Lung (tissue), 11 donors: ENCODE measurements at regions not wholly inside any gene's neighbourhood (a gene's known extent, or its start where the extent isn't known, plus 50 kb on each side); places are given as distances from the start of the nearest gene placed in this dataset.
A peak's percentile ranks its signal among the peaks of the same experiment; 100 is the strongest.

Experiments used
- ATAC-seq: fragments of 200-7000 bp; cut with Tn5 transposase; one replicate; pipeline ENCODE4 v1.9.1; 2020; ENCODE audit warnings: moderate number of reproducible peaks; ENCODE audit not compliant: insufficient read depth, low FRiP score
- DNase-seq, 3 donors: peaks; one replicate each; pipeline ENCODE4 v3.0.0-alpha.2; 2013 to 2017
- H3K27ac ChIP-seq, 2 donors: one replicate each; pipeline ENCODE4 v1.5.1; 2013; ENCODE audit warnings: mild to moderate bottlenecking in 2 of 2, moderate library complexity in 2 of 2, control low read depth in 1 of 2, inconsistent platforms in 1 of 2, low read depth in 1 of 2, low read length in 1 of 2
- H3K27me3 ChIP-seq, 3 donors: one replicate each; pipeline ENCODE4 v1.5.1; 2013; ENCODE audit warnings: low read length in 2 of 3; ENCODE audit not compliant: control insufficient read depth in 3 of 3, insufficient read depth in 3 of 3
- H3K36me3 ChIP-seq, 4 donors: one replicate each; pipeline ENCODE4 v1.5.1; 2013; ENCODE audit warnings: low read length in 4 of 4, mild to moderate bottlenecking in 1 of 4, moderate library complexity in 1 of 4; ENCODE audit not compliant: control insufficient read depth in 4 of 4, insufficient read depth in 4 of 4
- H3K4me1 ChIP-seq, 5 donors: one replicate each; pipeline ENCODE4 v1.5.1; 2013; ENCODE audit warnings: low read length in 5 of 5, mild to moderate bottlenecking in 2 of 5, moderate library complexity in 1 of 5; ENCODE audit not compliant: control insufficient read depth in 5 of 5, insufficient read depth in 5 of 5
- H3K4me3 ChIP-seq: one replicate; pipeline ENCODE4 v1.5.1; 2013; ENCODE audit warnings: mild to moderate bottlenecking, control low read depth, moderate library complexity
- H3K9ac ChIP-seq, 2 donors: one replicate each; pipeline ENCODE4 v1.5.1; 2013; ENCODE audit warnings: low read length in 2 of 2, control low read depth in 1 of 2; ENCODE audit not compliant: insufficient read depth in 1 of 2
- H3K9me3 ChIP-seq, 4 donors: one replicate each; pipeline ENCODE4 v1.5.1; 2013; ENCODE audit warnings: low read length in 3 of 4, mild to moderate bottlenecking in 1 of 4, moderate library complexity in 1 of 4; ENCODE audit not compliant: control insufficient read depth in 4 of 4, insufficient read depth in 3 of 4
- CTCF ChIP-seq: IDR thresholded peaks from 2 replicates; pipeline ENCODE4 v1.5.1; 2012; ENCODE audit warnings: mild to moderate bottlenecking; ENCODE audit errors: control extremely low read depth, extremely low read depth
- WGBS, 2 donors: extraction: QIAGEN DNeasy Blood & Tissue Kit; methylation state at CpG; one replicate each; pipeline ENCODE4 v1.1.7; 2013; 5-methylcytosine and 5-hydroxymethylcytosine counted together
- donor health status: control.
- donor health status: control.
- donor health status: Bipolar disorder and iron deficiency.
- donor health status: healthy.
- donor health status: DM: yes; HTN: yes; CAD: no.

GRCh38 chr11:93902921-93903320 is 52.5 kb upstream of the VSTM5 start:
- no peaks in the 10 kb centered on the region for H3K27me3 ChIP-seq
- H3K27ac ChIP-seq: no peak overlapping the region
- WGBS, 2 donors: 76 to 86% methylated on average over 5 of the region's 5 CpGs
- DNase-seq: no peak
- no peaks in the 10 kb centered on the region for H3K4me1 ChIP-seq
- H3K9me3 ChIP-seq: no peaks in the 10 kb centered on the region
- TF ChIP-seq CTCF: no peak
- no peak overlapping the region for H3K4me3 ChIP-seq
- ATAC-seq: no peak
- H3K36me3 ChIP-seq: no peaks in the 10 kb centered on the region
- H3K9ac ChIP-seq: no peak overlapping the region

GRCh38 chr11:93903989-93904388 is 53.6 kb upstream of the VSTM5 start:
- H3K9me3 ChIP-seq: no peaks in the 10 kb centered on the region
- no peak overlapping the region for H3K9ac ChIP-seq
- WGBS, 2 donors: 53 to 60% methylated on average over 6 of the region's 6 CpGs
- peaks cover 0 to 2% (median 0%) of the 10 kb centered on the region in 3 donors for H3K27me3 ChIP-seq
- H3K4me1 ChIP-seq: no peaks in the 10 kb centered on the region
- H3K27ac ChIP-seq: no peak overlapping the region
- no peak for TF ChIP-seq CTCF
- DNase-seq (no peak), ATAC-seq (no peak)
- H3K4me3 ChIP-seq: no peak overlapping the region
- no peaks in the 10 kb centered on the region for H3K36me3 ChIP-seq

- Histone ChIP-seq H3K4me3 (no peak overlapping the region), H3K27me3 (peaks cover 0 to 2% (median 0%) of the 10 kb centered on the region in 3 donors), H3K27ac (no peak overlapping the region), H3K36me3 (no peaks in the 10 kb centered on the region), H3K4me1 (no peaks in the 10 kb centered on the region), H3K9ac (no peak overlapping the region), H3K9me3 (no peaks in the 10 kb centered on the region)
- no peak for TF ChIP-seq CTCF
- ATAC-seq (no peak), DNase-seq (peak in 1 of 3 donors; percentile 5)
- WGBS, 2 donors: 31 to 53% methylated on average over 2 of the region's 2 CpGs
These were observed 54.3 kb upstream of the VSTM5 start for GRCh38 chr11:93904716-93905115.

GRCh38 chr11:93905384-93905783 is 55.0 kb upstream of the VSTM5 start:
- WGBS, 2 donors: 62 to 65% methylated on average over 3 of the region's 3 CpGs
- Histone ChIP-seq H3K4me3 (no peak overlapping the region), H3K9me3 (no peaks in the 10 kb centered on the region), H3K36me3 (no peaks in the 10 kb centered on the region), H3K9ac (no peak overlapping the region), H3K27ac (no peak overlapping the region), H3K4me1 (no peaks in the 10 kb centered on the region), H3K27me3 (peaks cover 0 to 2% (median 0%) of the 10 kb centered on the region in 3 donors)
- no peak for ATAC-seq
- DNase-seq: no peak
- TF ChIP-seq CTCF: no peak
